CD4-positive, alpha-beta T cell treated with Interleukin-2 at 100 ng/mL for 4 hours (primary cell): ENCODE measurements at regions not wholly inside any gene's neighbourhood (a gene's known extent, or its start where the extent isn't known, plus 50 kb on each side); places are given as distances from the start of the nearest gene placed in this dataset.
"Not testable (repeated sequence)": the region's sequence is repeated elsewhere in the genome, so short reads cannot be mapped to it uniquely, and the experiment has no call there.

Experiments used
- DNase-seq: peaks from one replicate; pipeline ENCODE4 v3.0.0-alpha.2; 2020; ENCODE audit warnings: low spot score

GRCh38 chr19:14283813-14284520 lies 78.0 kb upstream of the ADGRL1 start:
- DNase-seq: peak; percentile 13

- DNase-seq: not testable (repeated sequence)
Observed at GRCh38 chr19:14279270-14279669, 73.3 kb upstream of the ADGRL1 start.

GRCh38 chr19:14277608-14278007 lies 71.6 kb upstream of the ADGRL1 start:
- no peak for DNase-seq

- not testable (repeated sequence) for DNase-seq
Observed at GRCh38 chr19:14275823-14276222, 69.9 kb upstream of the ADGRL1 start.

GRCh38 chr19:14272623-14273022 lies 66.7 kb upstream of the ADGRL1 start:
- no peak for DNase-seq

GRCh38 chr19:14271840-14272239 lies 65.9 kb upstream of the ADGRL1 start:
- DNase-seq: no peak

GRCh38 chr19:14270557-14270956 lies 64.6 kb upstream of the ADGRL1 start:
- DNase-seq: not testable (repeated sequence)

GRCh38 chr19:14267224-14267741 lies 61.3 kb upstream of the ADGRL1 start:
- no peak for DNase-seq

GRCh38 chr19:14266208-14266607 lies 60.2 kb upstream of the ADGRL1 start:
- DNase-seq: not testable (repeated sequence)

GRCh38 chr19:14265290-14266036 lies 59.5 kb upstream of the ADGRL1 start:
- no peak for DNase-seq

- DNase-seq: peak; percentile 16
Observed at GRCh38 chr19:14255902-14256649, 50.1 kb upstream of the ADGRL1 start.
